ENCODE measurements at regions not wholly inside any gene's neighbourhood (a gene's known extent, or its start where the extent isn't known, plus 50 kb on each side); places are given as distances from the start of the nearest gene placed in this dataset.

- 45 to 63% (median 60%) methylated on average over 1 of the region's 1 CpG for WGBS, 3 donors
- ATAC-seq = no peak
- DNase-seq = no peak
These were observed 387.5 kb downstream of the CDH2 start for GRCh38 chr18:27789406-27789805.

GRCh38 chr18:27787547-27787946, 389.4 kb downstream of the CDH2 start:
- Histone ChIP-seq H3K9me3 (no peaks in the 10 kb centered on the region), H3K4me1 (no peaks in the 10 kb centered on the region), H3K36me3 (ENCODE audit: insufficient read depth in 1 of 2, low read depth in 1 of 2) (no peaks in the 10 kb centered on the region), H3K4me3 (no peak overlapping the region), H3K27me3 (ENCODE audit: insufficient read depth in 3 of 3, low read length in 2 of 3) (peaks cover 0 to 3% (median 2%) of the 10 kb centered on the region in 3 donors), H3K27ac (no peak overlapping the region)
- ATAC-seq (no peak), DNase-seq (no peak)
- intact Hi-C loops (cut with DNase I) = no loop called here
- WGBS, 3 donors = 8 to 19% (median 18%) methylated on average over 1 of the region's 1 CpG
- no peak for TF ChIP-seq CTCF (IDR thresholded peaks at IDR 0.05)

More at GRCh38 chr18:27789406-27789805, 387.5 kb downstream of the CDH2 start:
- no peaks in the 10 kb centered on the region for H3K4me1 ChIP-seq
- no peak overlapping the region for H3K27ac ChIP-seq
- intact Hi-C loops (cut with DNase I) = no loop called here
- TF ChIP-seq CTCF (IDR thresholded peaks at IDR 0.05) = no peak
- no peaks in the 10 kb centered on the region for H3K9me3 ChIP-seq
- H3K36me3 ChIP-seq (ENCODE audit: insufficient read depth in 1 of 2, low read depth in 1 of 2) = no peaks in the 10 kb centered on the region
- H3K27me3 ChIP-seq (ENCODE audit: insufficient read depth in 3 of 3, low read length in 2 of 3) = peaks cover 0 to 2% (median 0%) of the 10 kb centered on the region in 3 donors
- H3K4me3 ChIP-seq = no peak overlapping the region

- intact Hi-C loops (cut with DNase I) = no loop called here
- no peak overlapping the region for H3K27ac ChIP-seq
- H3K4me1 ChIP-seq = no peaks in the 10 kb centered on the region
- H3K36me3 ChIP-seq (ENCODE audit: insufficient read depth in 1 of 2, low read depth in 1 of 2) = no peaks in the 10 kb centered on the region
- H3K27me3 ChIP-seq (ENCODE audit: insufficient read depth in 3 of 3, low read length in 2 of 3) = peaks cover 0 to 3% (median 2%) of the 10 kb centered on the region in 3 donors
- ATAC-seq = no peak
- H3K4me3 ChIP-seq = no peak overlapping the region
- WGBS, 3 donors = 64 to 65% (median 64%) methylated on average over 16 of the region's 16 CpGs
- H3K9me3 ChIP-seq = no peaks in the 10 kb centered on the region
- no peak for TF ChIP-seq CTCF (IDR thresholded peaks at IDR 0.05)
- DNase-seq = no peak
These were observed 391.0 kb downstream of the CDH2 start for GRCh38 chr18:27785815-27786471.

- DNase-seq = no peak
- Histone ChIP-seq H3K27ac (no peak overlapping the region), H3K27me3 (ENCODE audit: insufficient read depth in 3 of 3, low read length in 2 of 3) (peaks cover 0 to 3% (median 0%) of the 10 kb centered on the region in 3 donors), H3K36me3 (ENCODE audit: insufficient read depth in 1 of 2, low read depth in 1 of 2) (no peaks in the 10 kb centered on the region), H3K9me3 (no peaks in the 10 kb centered on the region), H3K4me1 (no peaks in the 10 kb centered on the region), H3K4me3 (no peak overlapping the region)
- ATAC-seq = no peak
- no peak for TF ChIP-seq CTCF (IDR thresholded peaks at IDR 0.05)
- WGBS, 3 donors = 91 to 95% (median 92%) methylated on average over 4 of the region's 4 CpGs
- intact Hi-C loops (cut with DNase I) = no loop called here
These were observed 396.7 kb downstream of the CDH2 start for GRCh38 chr18:27780061-27780745.

Measured in psoas muscle (tissue), 7 donors.